HEK293T (cell line): ENCODE measurements at regions not wholly inside any gene's neighbourhood (a gene's known extent, or its start where the extent isn't known, plus 50 kb on each side); places are given as distances from the start of the nearest gene placed in this dataset.

ENCODE experiments used
- CTCF ChIA-PET: fragments of 350-600 bp; formaldehyde crosslinking; extraction: SDS; loops from one replicate; lab custom pipeline; 2021; ENCODE audit warnings: antibody characterized with exemption, inconsistent platforms; lab: Yijun Ruan, JAX
- POLR2A ChIA-PET: fragments of 350-600 bp; formaldehyde crosslinking; extraction: SDS; loops from one replicate; lab custom pipeline; 2020; ENCODE audit warnings: antibody characterized with exemption, inconsistent platforms; lab: Yijun Ruan, JAX
- DNase-seq: peaks from one replicate; pipeline ENCODE4 v3.0.0; 2012; ENCODE audit warnings: mixed read lengths; ENCODE audit errors: extremely low spot score
- ARNT ChIP-seq: fragments of 450-650 bp; IDR thresholded peaks from 2 replicates; pipeline ENCODE4 v1.6.1; 2017; ENCODE audit warnings: mild to moderate bottlenecking
- BHLHE40 ChIP-seq: fragments of 450-650 bp; IDR thresholded peaks from 2 replicates; pipeline ENCODE4 v1.6.1; 2016; ENCODE audit warnings: mild to moderate bottlenecking, moderate library complexity, borderline replicate concordance
- CTBP1 ChIP-seq: fragments of 450-650 bp; IDR thresholded peaks from 2 replicates; pipeline ENCODE4 v1.6.1; 2016; ENCODE audit warnings: borderline replicate concordance
- ELF4 ChIP-seq: fragments of 450-650 bp; IDR thresholded peaks from 2 replicates; pipeline ENCODE4 v1.6.1; 2017; ENCODE audit warnings: antibody characterized with exemption
- FOXA1 ChIP-seq: fragments of 450-650 bp; IDR thresholded peaks from 2 replicates; pipeline ENCODE4 v1.6.1; 2016; ENCODE audit warnings: mild to moderate bottlenecking
- FOXK2 ChIP-seq: fragments of 450-650 bp; IDR thresholded peaks from 2 replicates; pipeline ENCODE4 v1.6.1; 2016; ENCODE audit warnings: mild to moderate bottlenecking
- FOXM1 ChIP-seq: fragments of 450-650 bp; IDR thresholded peaks from 2 replicates; pipeline ENCODE4 v1.6.1; 2017; ENCODE audit warnings: mild to moderate bottlenecking, borderline replicate concordance
- HDGF ChIP-seq: fragments of 450-650 bp; IDR thresholded peaks from 2 replicates; pipeline ENCODE4 v1.6.1; 2017; ENCODE audit warnings: antibody characterized with exemption, borderline replicate concordance
- L3MBTL2 ChIP-seq: fragments of 450-650 bp; conservative IDR thresholded peaks from 2 replicates; pipeline ENCODE4 v1.6.1; 2016; ENCODE audit warnings: mild to moderate bottlenecking
- LEF1 ChIP-seq: fragments of 450-650 bp; IDR thresholded peaks from 2 replicates; pipeline ENCODE4 v1.6.1; 2017; ENCODE audit warnings: mild to moderate bottlenecking, borderline replicate concordance
- NFRKB ChIP-seq: fragments of 450-650 bp; IDR thresholded peaks from 2 replicates; pipeline ENCODE4 v1.6.1; 2016; ENCODE audit warnings: mild to moderate bottlenecking, moderate library complexity
- SP1 ChIP-seq: fragments of 450-650 bp; IDR thresholded peaks from 2 replicates; pipeline ENCODE4 v1.6.1; 2017
- SUZ12 ChIP-seq: fragments of 450-650 bp; IDR thresholded peaks from 2 replicates; pipeline ENCODE4 v1.6.1; 2016; ENCODE audit warnings: mild to moderate bottlenecking
- TARDBP ChIP-seq: fragments of 450-650 bp; IDR thresholded peaks from 2 replicates; pipeline ENCODE4 v1.6.1; 2016
- ZNF384 ChIP-seq: fragments of 450-650 bp; IDR thresholded peaks from 2 replicates; pipeline ENCODE4 v1.6.1; 2016
- TF ChIP-seq, protein P1 (sequence below): fragments of 450-650 bp; IDR thresholded peaks from 2 replicates; pipeline ENCODE4 v1.6.1; 2016

- TF ChIP-seq FOXM1 = no peak
- TF ChIP-seq LEF1 = no peak
- TF ChIP-seq TARDBP = no peak
- TF ChIP-seq CTBP1 = no peak
- TF ChIP-seq NFRKB = no peak
- no peak for TF ChIP-seq ZNF384
- TF ChIP-seq HDGF = no peak
- no peak for TF ChIP-seq FOXK2
- TF ChIP-seq ARNT = no peak
- no peak for TF ChIP-seq FOXA1
- no peak for TF ChIP-seq SUZ12
- TF ChIP-seq ELF4 = no peak
- no peak for TF ChIP-seq SP1
- CTCF ChIA-PET = no interaction called here
- POLR2A ChIA-PET = no interaction called here
- DNase-seq = no peak
Measured at GRCh38 chr14:95011445-95012006, 145.8 kb downstream of the DICER1 start.

GRCh38 chr14:95008445-95009217 lies 148.7 kb downstream of the DICER1 start:
- TF ChIP-seq TARDBP (no peak), FOXA1 (no peak), SUZ12 (no peak), NFRKB (no peak), BHLHE40 (no peak), ARNT (no peak), FOXK2 (no peak), HDGF (no peak), ZNF384 (no peak), CTBP1 (no peak), LEF1 (no peak), L3MBTL2 (no peak)
- CTCF ChIA-PET = no interaction called here
- POLR2A ChIA-PET = no interaction called here
- no peak for DNase-seq

GRCh38 chr14:95007921-95008320 lies 149.4 kb downstream of the DICER1 start:
- ChIA-PET CTCF (no interaction called here), POLR2A (no interaction called here)

DNA sequence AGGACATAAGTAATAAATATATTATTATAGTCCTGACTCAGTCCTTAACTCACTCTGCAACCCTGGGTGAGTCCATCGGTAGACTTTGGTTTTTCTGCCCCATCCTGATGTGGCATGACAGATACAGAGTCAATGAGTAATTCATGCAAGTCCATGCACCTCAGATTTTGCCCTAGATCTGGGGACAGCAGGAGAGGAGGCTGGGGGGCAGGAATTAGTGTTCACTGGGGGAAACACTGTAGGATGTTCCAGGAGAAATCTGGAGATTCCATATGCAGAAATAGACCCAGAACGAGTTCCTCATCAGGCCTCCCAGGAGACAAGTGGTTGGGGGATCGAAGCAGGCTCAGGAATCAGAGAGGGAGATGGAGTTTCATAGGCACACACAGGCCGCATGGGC lies 150.8 kb downstream of the DICER1 start:
- TF ChIP-seq LEF1 = no peak
- no peak for TF ChIP-seq BHLHE40
- no peak for TF ChIP-seq ZNF384
- TF ChIP-seq FOXA1 = no peak
- TF ChIP-seq TARDBP = no peak
- TF ChIP-seq NFRKB = no peak
- TF ChIP-seq SP1 = no peak
- TF ChIP-seq, protein P1, sequence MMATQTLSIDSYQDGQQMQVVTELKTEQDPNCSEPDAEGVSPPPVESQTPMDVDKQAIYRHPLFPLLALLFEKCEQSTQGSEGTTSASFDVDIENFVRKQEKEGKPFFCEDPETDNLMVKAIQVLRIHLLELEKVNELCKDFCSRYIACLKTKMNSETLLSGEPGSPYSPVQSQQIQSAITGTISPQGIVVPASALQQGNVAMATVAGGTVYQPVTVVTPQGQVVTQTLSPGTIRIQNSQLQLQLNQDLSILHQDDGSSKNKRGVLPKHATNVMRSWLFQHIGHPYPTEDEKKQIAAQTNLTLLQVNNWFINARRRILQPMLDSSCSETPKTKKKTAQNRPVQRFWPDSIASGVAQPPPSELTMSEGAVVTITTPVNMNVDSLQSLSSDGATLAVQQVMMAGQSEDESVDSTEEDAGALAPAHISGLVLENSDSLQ = no peak
- no peak for TF ChIP-seq FOXK2
- no peak for TF ChIP-seq FOXM1
- CTCF ChIA-PET = no interaction called here
- DNase-seq = no peak
- POLR2A ChIA-PET = no interaction called here

More at GRCh38 chr14:95007921-95008320, 149.4 kb downstream of the DICER1 start:
- DNase-seq = no peak
- TF ChIP-seq ELF4 = no peak
- no peak for TF ChIP-seq CTBP1
- no peak for TF ChIP-seq BHLHE40
- no peak for TF ChIP-seq FOXK2
- TF ChIP-seq FOXA1 = no peak
- no peak for TF ChIP-seq LEF1
- no peak for TF ChIP-seq ARNT
- TF ChIP-seq, protein P1 = no peak
- TF ChIP-seq L3MBTL2 = no peak
- TF ChIP-seq SP1 = no peak
- TF ChIP-seq FOXM1 = no peak
- TF ChIP-seq HDGF = no peak
- TF ChIP-seq ZNF384 = no peak
- TF ChIP-seq NFRKB = no peak
- TF ChIP-seq TARDBP = no peak
- TF ChIP-seq SUZ12 = no peak

DNA sequence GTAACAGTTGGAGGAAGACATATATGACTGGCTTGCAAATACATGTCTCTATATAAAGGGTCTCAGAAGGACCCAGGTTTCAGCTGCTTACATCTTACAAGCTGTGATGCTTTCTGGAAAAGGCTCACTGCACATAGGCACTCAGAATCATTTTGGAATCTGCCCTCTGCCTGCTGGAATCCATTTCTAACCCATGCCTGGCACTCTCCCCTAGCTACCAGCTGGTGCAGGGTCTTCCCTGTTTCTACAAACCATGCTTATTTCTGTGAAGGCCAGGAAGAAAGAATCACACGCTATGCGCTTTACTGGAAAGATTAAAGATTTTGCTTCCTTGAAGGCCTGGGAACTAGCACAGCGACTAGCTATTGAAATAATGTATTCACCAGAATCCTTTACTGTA lies 151.3 kb downstream of the DICER1 start:
- no peak for DNase-seq
- ChIA-PET POLR2A (no interaction called here), CTCF (no interaction called here)
- TF ChIP-seq FOXA1 (no peak), SP1 (no peak), NFRKB (no peak), ZNF384 (no peak), ARNT (no peak), L3MBTL2 (no peak), FOXK2 (no peak), BHLHE40 (no peak), SUZ12 (no peak), FOXM1 (no peak), HDGF (no peak), LEF1 (no peak), ELF4 (no peak), TARDBP (no peak), CTBP1 (no peak)
- TF ChIP-seq, protein P1 = no peak
